Naive thymus-derived CD4-positive, alpha-beta T cell (primary cell): ENCODE measurements at regions not wholly inside any gene's neighbourhood (a gene's known extent, or its start where the extent isn't known, plus 50 kb on each side); places are given as distances from the start of the nearest gene placed in this dataset.

Source experiments
- ATAC-seq: fragments of 150-1000 bp; cut with Tn5 transposase; 2 replicates; pipeline ENCODE4 v1.10.0; 2021; ENCODE audit warnings: mild to moderate bottlenecking, moderate library complexity
- CTCF ChIA-PET: fragments of 350-600 bp; sonication (Branson Sonifier 250); formaldehyde crosslinking; loops from one replicate; lab custom pipeline; 2021; ENCODE audit warnings: antibody characterized with exemption; lab: Charles Lee
- POLR2A ChIA-PET: fragments of 350-600 bp; sonication (Branson Sonifier 250); formaldehyde crosslinking; loops from one replicate; lab custom pipeline; 2021; ENCODE audit warnings: antibody characterized with exemption, inconsistent platforms; lab: Charles Lee
- DNase-seq, 9 donors: peaks; one replicate each; pipeline versions ENCODE4 v3.0.0 to v3.0.0-alpha.2; 2020 to 2022; ENCODE audit warnings: mixed read lengths in 1 of 9
- H3K27ac ChIP-seq: one replicate; pipeline ENCODE4 v1.7.0; 2013; ENCODE audit warnings: mild to moderate bottlenecking, low read depth, low read length, moderate library complexity
- H3K27me3 ChIP-seq, 2 donors: one replicate each; pipeline ENCODE4 v1.7.0; 2013; ENCODE audit warnings: low read length in 2 of 2, mild to moderate bottlenecking in 2 of 2, moderate library complexity in 2 of 2; ENCODE audit not compliant: control insufficient read depth in 2 of 2, insufficient read depth in 2 of 2
- H3K36me3 ChIP-seq, 3 experiments: 1 replicate in 2 of 3; 2 replicates in 1 of 3; pipeline ENCODE4 v1.7.0; 2013; ENCODE audit warnings: low read length in 3 of 3, mild to moderate bottlenecking in 3 of 3, moderate library complexity in 1 of 3; ENCODE audit not compliant: insufficient read depth in 3 of 3, control insufficient read depth in 2 of 3
- H3K4me1 ChIP-seq, 2 donors: one replicate each; pipeline ENCODE4 v1.7.0; 2013; ENCODE audit warnings: low read length in 2 of 2, mild to moderate bottlenecking in 2 of 2, moderate library complexity in 1 of 2; ENCODE audit not compliant: control insufficient read depth in 2 of 2, insufficient read depth in 2 of 2
- H3K4me3 ChIP-seq: 2 replicates; pipeline ENCODE4 v1.7.0; 2013; ENCODE audit warnings: mild to moderate bottlenecking, low read length
- H3K9me3 ChIP-seq, 3 experiments: 1 replicate in 2 of 3; 2 replicates in 1 of 3; pipeline ENCODE4 v1.7.0; 2013; ENCODE audit warnings: low read length in 3 of 3; ENCODE audit not compliant: control insufficient read depth in 2 of 3
- H3K27ac Mint-ChIP-seq, 9 donors: one replicate each; pipeline ENCODE4 v1.8.0; 2020 to 2022; ENCODE audit warnings: mixed read lengths in 9 of 9, mild to moderate bottlenecking in 8 of 9, moderate library complexity in 5 of 9, inconsistent platforms in 2 of 9
- H3K27me3 Mint-ChIP-seq, 5 donors: one replicate each; pipeline ENCODE4 v1.8.0; 2021 to 2022; ENCODE audit warnings: mixed read lengths in 5 of 5, mild to moderate bottlenecking in 1 of 5
- H3K36me3 Mint-ChIP-seq, 5 donors: one replicate each; pipeline ENCODE4 v1.8.0; 2020 to 2022; ENCODE audit warnings: mixed read lengths in 5 of 5, mild to moderate bottlenecking in 3 of 5, inconsistent platforms in 1 of 5
- H3K4me1 Mint-ChIP-seq, 7 donors: one replicate each; pipeline ENCODE4 v1.8.0; 2020 to 2022; ENCODE audit warnings: mixed read lengths in 7 of 7, mild to moderate bottlenecking in 3 of 7, inconsistent platforms in 1 of 7
- H3K4me3 Mint-ChIP-seq, 10 donors: one replicate each; pipeline ENCODE4 v1.8.0; 2020 to 2022; ENCODE audit warnings: mild to moderate bottlenecking in 10 of 10, mixed read lengths in 10 of 10, moderate library complexity in 6 of 10, inconsistent platforms in 2 of 10
- H3K9me3 Mint-ChIP-seq, 11 donors: one replicate each; pipeline ENCODE4 v1.8.0; 2020 to 2022; ENCODE audit warnings: mixed read lengths in 11 of 11, mild to moderate bottlenecking in 4 of 11, inconsistent platforms in 1 of 11, moderate library complexity in 1 of 11
- intact Hi-C, 2 donors: fragments of 100-400 bp; cut with micrococcal nuclease; formaldehyde crosslinking; loops; one replicate each; pipeline ENCODE4 v1.15.1; 2023

DNA sequence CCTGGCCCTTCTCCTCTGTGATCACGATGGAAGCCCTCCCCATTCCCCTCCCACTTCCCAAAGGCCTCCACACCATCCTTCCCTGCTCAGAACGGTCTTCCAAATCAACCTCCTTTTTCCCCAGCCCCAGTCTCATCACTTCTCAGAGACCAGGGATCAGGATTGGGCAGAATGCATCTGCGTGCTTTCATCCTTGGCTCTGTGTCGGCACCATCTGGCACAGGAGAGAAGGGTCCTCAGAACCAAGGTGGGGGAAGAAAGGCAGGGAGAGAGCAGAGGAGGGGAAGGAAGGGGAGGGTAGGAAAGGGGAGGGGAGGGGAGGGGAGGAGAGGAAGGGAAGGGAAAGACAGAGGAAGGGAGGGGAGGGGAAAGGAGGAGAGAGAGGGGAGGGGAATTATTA, 52.4 kb upstream of the FICD start:
- intact Hi-C loops: no loop called here
- H3K9me3 Mint-ChIP-seq: peaks cover 0 to 8% (median 0%) of the 10 kb centered on the region in 11 donors
- no peak overlapping the region for H3K27ac Mint-ChIP-seq
- H3K4me3 Mint-ChIP-seq: no peak overlapping the region
- Histone ChIP-seq H3K27ac (no peak overlapping the region), H3K36me3 (no peaks in the 10 kb centered on the region), H3K9me3 (no peaks in the 10 kb centered on the region), H3K27me3 (peaks cover 0 to 3% of the 10 kb centered on the region in 2 donors), H3K4me1 (no peaks in the 10 kb centered on the region), H3K4me3 (no peak overlapping the region)
- DNase-seq: no peak
- ChIA-PET CTCF (no interaction called here), POLR2A (no interaction called here)
- H3K4me1 Mint-ChIP-seq: peaks cover 0 to 2% (median 0%) of the 10 kb centered on the region in 7 donors
- peaks cover 7 to 71% (median 50%) of the 10 kb centered on the region in 5 donors for H3K27me3 Mint-ChIP-seq
- no peak for ATAC-seq
- no peaks in the 10 kb centered on the region for H3K36me3 Mint-ChIP-seq

DNA sequence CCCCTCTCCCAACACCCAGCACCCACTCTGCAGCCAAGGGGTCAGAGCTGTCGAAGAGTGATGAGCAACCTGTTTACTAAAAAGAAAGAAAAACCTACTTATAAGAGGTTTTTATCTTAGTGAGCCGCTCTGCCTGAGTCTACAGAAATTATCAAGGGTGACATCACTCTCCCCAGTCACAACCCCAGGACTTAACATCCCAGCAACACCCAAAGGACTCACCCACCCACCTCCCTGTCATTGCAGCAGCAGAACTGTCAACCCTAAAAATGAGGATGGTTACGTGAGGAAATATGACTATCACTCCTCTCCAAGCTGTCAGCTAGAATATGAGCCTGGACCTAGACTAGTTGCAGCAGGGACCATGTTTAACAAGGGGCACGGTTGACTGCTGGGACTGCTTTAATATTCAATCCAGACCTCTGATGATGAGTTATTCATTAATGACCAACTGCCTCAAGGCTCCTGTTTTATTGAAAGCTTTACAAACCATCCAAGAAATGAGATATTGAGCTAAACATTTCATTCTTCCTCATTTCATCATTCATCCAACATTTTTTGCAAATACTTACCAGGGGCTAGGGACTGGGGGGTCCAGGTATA, 53.9 kb upstream of the FICD start:
- Mint-ChIP-seq H3K9me3 (peaks cover 0 to 4% (median 0%) of the 10 kb centered on the region in 11 donors), H3K4me1 (no peaks in the 10 kb centered on the region), H3K27ac (no peak overlapping the region), H3K36me3 (no peaks in the 10 kb centered on the region), H3K27me3 (peaks cover 7 to 58% (median 47%) of the 10 kb centered on the region in 5 donors), H3K4me3 (no peak overlapping the region)
- ChIA-PET CTCF (interaction anchor here (0.6 kb wide), 1 partner anchor 175 kb away, joined by 3 read pairs; no protein-coding TSS in a partner anchor), POLR2A (no interaction called here)
- no peak for DNase-seq
- no peaks in the 10 kb centered on the region for H3K36me3 ChIP-seq
- no peaks in the 10 kb centered on the region for H3K27me3 ChIP-seq
- ATAC-seq: no peak
- intact Hi-C loops: no loop called here
- H3K9me3 ChIP-seq: no peaks in the 10 kb centered on the region
- no peaks in the 10 kb centered on the region for H3K4me1 ChIP-seq
- no peak overlapping the region for H3K4me3 ChIP-seq
- H3K27ac ChIP-seq: no peak overlapping the region

DNA sequence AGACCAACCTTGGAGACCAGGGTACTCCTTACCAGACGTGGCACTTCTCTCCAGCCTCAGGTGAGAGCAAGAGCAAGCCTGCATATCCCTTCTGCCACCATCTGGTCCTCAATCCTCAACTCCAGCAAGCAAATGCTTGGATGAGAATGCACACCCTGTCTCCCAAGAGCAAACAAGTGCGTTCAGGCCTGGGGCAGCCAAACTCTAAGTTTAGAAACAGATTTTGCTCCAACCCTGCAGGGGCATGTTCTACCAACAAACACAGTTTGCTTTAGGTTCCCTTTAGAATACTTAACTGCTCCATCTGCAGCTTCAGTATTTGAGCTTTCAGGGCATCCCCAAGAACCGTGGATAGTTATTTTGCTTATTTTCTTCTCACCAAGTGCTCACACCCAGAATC, 55.9 kb upstream of the FICD start:
- no peak for ATAC-seq
- Histone ChIP-seq H3K36me3 (no peaks in the 10 kb centered on the region), H3K9me3 (no peaks in the 10 kb centered on the region), H3K27ac (no peak overlapping the region), H3K27me3 (no peaks in the 10 kb centered on the region), H3K4me3 (no peak overlapping the region), H3K4me1 (no peaks in the 10 kb centered on the region)
- DNase-seq: no peak
- no peak overlapping the region for H3K27ac Mint-ChIP-seq
- H3K4me3 Mint-ChIP-seq: no peak overlapping the region
- ChIA-PET POLR2A (no interaction called here), CTCF (no interaction called here)
- H3K4me1 Mint-ChIP-seq: no peaks in the 10 kb centered on the region
- peaks cover 7 to 49% (median 41%) of the 10 kb centered on the region in 5 donors for H3K27me3 Mint-ChIP-seq
- intact Hi-C loops: loop anchor here in 1 of 2 donors (5.0 kb wide), 1 partner anchor 542 kb away; no protein-coding TSS in a partner anchor
- no peaks in the 10 kb centered on the region for H3K36me3 Mint-ChIP-seq
- peaks cover 0 to 4% (median 0%) of the 10 kb centered on the region in 11 donors for H3K9me3 Mint-ChIP-seq

DNA sequence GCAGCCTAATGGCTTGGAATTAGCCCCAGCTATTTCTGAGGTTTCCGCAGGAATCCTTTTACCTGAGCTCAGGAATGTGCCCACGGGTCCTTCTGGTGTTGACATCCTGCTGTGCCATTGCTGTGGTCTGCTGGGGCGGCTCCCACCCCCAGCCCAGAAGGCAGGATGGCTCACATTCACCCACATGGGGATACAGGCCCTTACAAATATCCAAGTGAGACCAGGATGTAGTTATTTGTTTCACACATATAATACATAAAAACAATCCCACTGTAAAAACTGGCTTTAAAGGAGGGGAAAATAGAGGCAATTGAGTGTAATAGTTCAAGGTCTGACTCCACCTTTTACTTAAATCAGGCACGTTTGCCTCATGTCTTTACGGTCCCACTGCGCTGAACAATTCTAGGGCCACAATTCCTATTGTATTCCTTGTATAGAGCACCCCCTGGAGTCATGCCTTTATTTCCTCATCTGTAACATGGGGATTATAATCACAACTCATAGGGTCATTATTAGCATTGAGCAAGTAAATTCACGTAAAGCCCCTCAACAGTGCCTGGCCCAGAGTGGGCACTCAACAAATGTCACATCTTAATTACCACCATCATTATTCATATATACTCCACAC, 57.2 kb upstream of the FICD start:
- H3K36me3 ChIP-seq: no peaks in the 10 kb centered on the region
- no peaks in the 10 kb centered on the region for H3K27me3 ChIP-seq
- ChIA-PET CTCF (no interaction called here), POLR2A (no interaction called here)
- Mint-ChIP-seq H3K27me3 (peaks cover 3 to 48% (median 35%) of the 10 kb centered on the region in 5 donors), H3K27ac (no peak overlapping the region), H3K9me3 (no peaks in the 10 kb centered on the region), H3K36me3 (no peaks in the 10 kb centered on the region), H3K4me3 (no peak overlapping the region), H3K4me1 (no peaks in the 10 kb centered on the region)
- H3K4me1 ChIP-seq: no peaks in the 10 kb centered on the region
- intact Hi-C loops: loop anchor here in 1 of 2 donors (2.0 to 5.0 kb wide), 2 partner anchors 395 to 541 kb away; no protein-coding TSS in a partner anchor
- H3K9me3 ChIP-seq: no peaks in the 10 kb centered on the region
- ATAC-seq (no peak), DNase-seq (no peak)
- no peak overlapping the region for H3K27ac ChIP-seq
- H3K4me3 ChIP-seq: no peak overlapping the region

DNA sequence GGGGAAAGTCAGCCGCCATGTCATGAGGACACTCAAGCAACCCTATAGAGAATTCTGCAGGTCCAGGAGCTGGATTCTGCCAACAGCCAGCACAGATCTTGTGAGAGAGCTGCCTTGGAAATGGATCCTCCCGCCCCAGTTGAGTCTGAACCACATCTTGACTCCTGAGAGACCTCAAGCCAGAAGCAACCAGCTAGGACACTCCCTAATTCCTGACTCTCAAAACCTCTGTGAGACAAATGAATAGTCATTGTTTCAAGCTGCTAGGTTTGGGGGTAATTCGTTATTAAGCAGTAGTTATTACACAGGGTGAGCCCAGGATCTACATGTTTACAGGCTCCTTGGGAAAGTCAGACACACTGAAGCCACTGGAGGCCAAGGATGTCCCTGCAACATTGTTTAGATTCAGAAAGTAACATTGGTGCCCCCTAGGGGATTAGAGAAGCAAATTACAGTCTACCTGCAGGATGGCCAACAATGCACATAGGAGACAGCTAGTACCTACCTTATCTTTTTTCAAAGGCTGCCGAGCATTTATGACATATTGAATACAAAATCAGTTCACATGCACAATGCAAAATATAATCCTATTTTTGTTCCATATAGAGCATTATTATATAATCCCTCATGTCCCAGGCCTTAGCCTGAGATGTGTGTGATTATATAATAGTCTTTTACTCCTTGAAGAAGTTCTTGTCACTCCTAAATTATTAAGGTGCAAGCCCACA, 57.9 kb upstream of the FICD start:
- Histone ChIP-seq H3K27me3 (no peaks in the 10 kb centered on the region), H3K27ac (no peak overlapping the region), H3K9me3 (no peaks in the 10 kb centered on the region), H3K36me3 (no peaks in the 10 kb centered on the region), H3K4me1 (no peaks in the 10 kb centered on the region), H3K4me3 (no peak overlapping the region)
- CTCF ChIA-PET: no interaction called here
- Mint-ChIP-seq H3K36me3 (no peaks in the 10 kb centered on the region), H3K9me3 (no peaks in the 10 kb centered on the region), H3K27ac (no peak overlapping the region), H3K4me1 (no peaks in the 10 kb centered on the region), H3K27me3 (peaks cover 0 to 47% (median 32%) of the 10 kb centered on the region in 5 donors), H3K4me3 (no peak overlapping the region)
- intact Hi-C loops: loop anchor here in 1 of 2 donors (2.0 to 5.0 kb wide), 2 partner anchors 394 to 540 kb away; no protein-coding TSS in a partner anchor
- ATAC-seq (peak; percentile 60), DNase-seq (peak in 3 of 9 donors; percentile 14 to 28 (median 18))
- POLR2A ChIA-PET: no interaction called here

DNA sequence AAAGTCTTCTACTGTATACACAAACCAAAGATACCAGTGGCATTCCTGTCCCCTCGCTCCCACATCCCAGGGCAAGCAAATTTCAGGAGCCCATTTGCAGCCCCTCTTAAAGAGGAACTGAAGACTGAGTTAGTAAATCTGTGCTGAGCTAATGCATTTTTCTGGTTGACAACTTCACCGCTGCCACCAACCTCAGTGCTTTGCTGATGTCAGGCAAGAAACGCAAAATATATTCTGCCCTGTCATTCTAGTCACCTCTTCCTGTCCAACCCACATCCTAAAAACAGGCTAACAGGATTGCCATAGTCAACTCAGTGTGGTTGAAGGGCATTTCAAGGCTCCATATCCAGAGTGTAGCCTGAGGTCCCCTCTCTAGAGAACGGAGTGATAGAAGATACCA, 59.4 kb upstream of the FICD start:
- DNase-seq (no peak), ATAC-seq (no peak)
- H3K9me3 Mint-ChIP-seq: peaks cover 0 to 3% (median 0%) of the 10 kb centered on the region in 11 donors
- H3K4me1 Mint-ChIP-seq: no peaks in the 10 kb centered on the region
- H3K27me3 Mint-ChIP-seq: peaks cover 5 to 47% (median 40%) of the 10 kb centered on the region in 5 donors
- no peaks in the 10 kb centered on the region for H3K9me3 ChIP-seq
- no peak overlapping the region for H3K27ac Mint-ChIP-seq
- no peaks in the 10 kb centered on the region for H3K4me1 ChIP-seq
- no peaks in the 10 kb centered on the region for H3K36me3 Mint-ChIP-seq
- ChIA-PET POLR2A (no interaction called here), CTCF (no interaction called here)
- no peak overlapping the region for H3K4me3 ChIP-seq
- H3K4me3 Mint-ChIP-seq: no peak overlapping the region
- intact Hi-C loops: loop anchor here in 1 of 2 donors (2.0 to 5.0 kb wide), 2 partner anchors 393 to 538 kb away; no protein-coding TSS in a partner anchor
- no peaks in the 10 kb centered on the region for H3K27me3 ChIP-seq
- H3K36me3 ChIP-seq: no peaks in the 10 kb centered on the region
- H3K27ac ChIP-seq: no peak overlapping the region
